GM12878 (cell line): ENCODE measurements at regions not wholly inside any gene's neighbourhood (a gene's known extent, or its start where the extent isn't known, plus 50 kb on each side); places are given as distances from the start of the nearest gene placed in this dataset.

Source experiments
- ATAC-seq: fragments of 200-7000 bp; cut with Tn5 transposase; 3 replicates; pipeline ENCODE4 v1.9.1; 2020; ENCODE audit warnings: mild to moderate bottlenecking, moderate library complexity
- BruUV-seq: library from RNA; stranded (reverse); fragments of 400-500 nt; replicated peaks from 2 replicates; lab custom pipeline; 2021; lab: Mats Ljungman, UMichigan
- CTCF ChIA-PET: fragments of 300-600 bp; sonication (Branson Sonifier 250); formaldehyde crosslinking; extraction: SDS; loops from one replicate; lab custom pipeline; 2021; ENCODE audit warnings: inconsistent platforms; lab: Yijun Ruan, JAX
- POLR2A ChIA-PET: fragments of 350-600 bp; formaldehyde crosslinking; extraction: SDS; loops from one replicate; lab custom pipeline; 2021; ENCODE audit warnings: inconsistent platforms; lab: Charles Lee
- RAD21 ChIA-PET: fragments of 300-600 bp; sonication (Branson Sonifier 250); formaldehyde crosslinking; loops from one replicate; lab custom pipeline; 2023; ENCODE audit warnings: antibody characterized with exemption; ENCODE audit not compliant: unreplicated experiment; lab: Charles Lee
- SMC1A ChIA-PET: fragments of 300-600 bp; sonication (Branson Sonifier 250); formaldehyde crosslinking; loops from one replicate; lab custom pipeline; 2023; ENCODE audit not compliant: unreplicated experiment, uncharacterized antibody; lab: Charles Lee
- DNase-seq: peaks from one replicate; pipeline ENCODE4 v3.0.0-alpha.2; 2011; ENCODE audit warnings: low read depth, low spot score
- FAIRE-seq: peaks from 3 replicates; lab custom pipeline; 2011; peaks lifted over from hg19 to GRCh38; lab: Jason Lieb, UNC
- H2AFZ ChIP-seq: 2 replicates; pipeline ENCODE4 v1.6.0; 2011; ENCODE audit warnings: low read depth, low read length, control low read depth; ENCODE audit not compliant: control insufficient read depth
- H3K27ac ChIP-seq: 2 replicates; pipeline ENCODE4 v1.5.1; 2011; ENCODE audit warnings: control low read depth; ENCODE audit not compliant: control insufficient read depth, insufficient read depth
- H3K27me3 ChIP-seq, 2 experiments: replicated peaks in 1 of 2; 2 replicates each; pipeline versions ENCODE4 v1.6.0 to v1.6.1; 2011; ENCODE audit warnings: low read length in 1 of 2; ENCODE audit not compliant: control insufficient read depth in 2 of 2, insufficient read depth in 2 of 2
- H3K36me3 ChIP-seq, 2 experiments: 2 replicates each; pipeline ENCODE4 v1.5.1; 2011; ENCODE audit warnings: low read length in 1 of 2; ENCODE audit not compliant: control insufficient read depth in 2 of 2, insufficient read depth in 2 of 2
- H3K4me1 ChIP-seq: 2 replicates; pipeline ENCODE4 v1.6.1; 2011; ENCODE audit warnings: mild to moderate bottlenecking, low read length, moderate library complexity, mixed read lengths; ENCODE audit not compliant: control insufficient read depth, insufficient read depth
- H3K4me2 ChIP-seq: 2 replicates; pipeline ENCODE4 v1.6.0; 2011; ENCODE audit warnings: control low read depth; ENCODE audit not compliant: control insufficient read depth, insufficient read depth
- H3K4me3 ChIP-seq: fragments of 200-600 bp; sonication (generic); 2 replicates; pipeline ENCODE4 v1.5.1; 2016
- H3K79me2 ChIP-seq: 2 replicates; pipeline ENCODE4 v1.6.0; 2011; ENCODE audit warnings: low read length; ENCODE audit not compliant: control insufficient read depth, insufficient read depth
- H3K9ac ChIP-seq: 2 replicates; pipeline ENCODE4 v1.8.0; 2011; ENCODE audit warnings: low read length, control low read depth, mixed read lengths; ENCODE audit not compliant: control insufficient read depth, insufficient read depth
- H3K9me3 ChIP-seq: replicated peaks from 3 replicates; pipeline ENCODE4 v1.5.1; 2011; ENCODE audit warnings: mild to moderate bottlenecking, low read length; ENCODE audit not compliant: control insufficient read depth, insufficient read depth
- H4K20me1 ChIP-seq: 2 replicates; pipeline ENCODE4 v1.6.0; 2011; ENCODE audit not compliant: control insufficient read depth, insufficient read depth
- BHLHE40 ChIP-seq, 2 experiments: fragments of 450-650 bp in 1 of 2; IDR thresholded peaks; 2 replicates each; pipeline ENCODE4 v1.6.1; 2011 to 2017; ENCODE audit warnings: low read depth in 2 of 2, borderline replicate concordance in 1 of 2, improper control_type of control experiment in 1 of 2, low read length in 1 of 2, mild to moderate bottlenecking in 1 of 2
- CHD2 ChIP-seq: IDR thresholded peaks from 2 replicates; pipeline ENCODE4 v1.6.1; 2011; ENCODE audit warnings: low read depth, low read length, improper control_type of control experiment, borderline replicate concordance
- FOXM1 ChIP-seq: IDR thresholded peaks from 2 replicates; pipeline ENCODE4 v1.6.1; 2012; ENCODE audit warnings: low read depth, mild to moderate bottlenecking, inconsistent platforms, low read length, moderate library complexity
- JUNB ChIP-seq: IDR thresholded peaks from 2 replicates; pipeline ENCODE4 v1.6.1; 2016; ENCODE audit warnings: antibody characterized with exemption, mild to moderate bottlenecking
- KLF5 ChIP-seq: fragments of 450-650 bp; IDR thresholded peaks from 2 replicates; pipeline ENCODE4 v1.6.1; 2014; ENCODE audit warnings: mild to moderate bottlenecking; ENCODE audit not compliant: partially characterized antibody
- LARP7 ChIP-seq: fragments of 450-650 bp; IDR thresholded peaks from 2 replicates; pipeline ENCODE4 v1.6.1; 2017; ENCODE audit warnings: mild to moderate bottlenecking
- NBN ChIP-seq: fragments of 450-650 bp; IDR thresholded peaks from 2 replicates; pipeline ENCODE4 v1.6.1; 2016
- RAD21 ChIP-seq: IDR thresholded peaks from 2 replicates; pipeline ENCODE4 v1.6.1; 2011; ENCODE audit warnings: mild to moderate bottlenecking, low read depth, low read length, moderate library complexity; ENCODE audit not compliant: insufficient read depth
- RCOR1 ChIP-seq: conservative IDR thresholded peaks from 2 replicates; pipeline ENCODE4 v1.6.1; 2012; ENCODE audit warnings: low read depth, low read length, improper control_type of control experiment
- RELB ChIP-seq: fragments of 450-650 bp; IDR thresholded peaks from 2 replicates; pipeline ENCODE4 v1.6.1; 2017; ENCODE audit warnings: low read depth, mild to moderate bottlenecking, moderate library complexity
- RUNX3 ChIP-seq: IDR thresholded peaks from 2 replicates; pipeline ENCODE4 v1.6.1; 2012; ENCODE audit warnings: low read length, inconsistent platforms
- SMAD5 ChIP-seq: IDR thresholded peaks from 2 replicates; pipeline ENCODE4 v1.6.1; 2016; ENCODE audit warnings: antibody characterized with exemption, low read depth
- SMC3 ChIP-seq: IDR thresholded peaks from 2 replicates; pipeline ENCODE4 v1.6.1; 2011; ENCODE audit warnings: low read length, improper control_type of control experiment, borderline replicate concordance
- SRF ChIP-seq, 2 experiments: IDR thresholded peaks; 2 replicates each; pipeline ENCODE4 v1.6.1; 2011; ENCODE audit warnings: low read depth in 2 of 2, low read length in 2 of 2, mild to moderate bottlenecking in 1 of 2, moderate library complexity in 1 of 2
- TCF12 ChIP-seq: IDR thresholded peaks from 2 replicates; pipeline ENCODE4 v1.6.1; 2011; ENCODE audit warnings: low read depth, mild to moderate bottlenecking, low read length
- TCF3 ChIP-seq: IDR thresholded peaks from 2 replicates; pipeline ENCODE4 v1.6.1; 2012; ENCODE audit warnings: low read depth, mild to moderate bottlenecking, low read length, borderline replicate concordance; ENCODE audit not compliant: insufficient read depth
- ZNF207 ChIP-seq: fragments of 450-650 bp; IDR thresholded peaks from 2 replicates; pipeline ENCODE4 v1.6.1; 2014; ENCODE audit warnings: antibody characterized with exemption, mild to moderate bottlenecking, borderline replicate concordance
- WGBS: methylation state at CpG from one replicate; pipeline ENCODE4 v1.1.6; 2016; ENCODE audit warnings: low lambda C conversion rate; ENCODE audit not compliant: insufficient replicate concordance, insufficient coverage; ENCODE audit errors: missing lambda C conversion rate; 5-methylcytosine and 5-hydroxymethylcytosine counted together
- in situ Hi-C: fragments of 300-500 bp; cut with MboI; formaldehyde crosslinking; loops from 9 replicates; pipeline ENCODE4 v1.14.3; 2018; ENCODE audit warnings: mixed read lengths
- intact Hi-C: fragments of 100-400 bp; cut with micrococcal nuclease; formaldehyde crosslinking; loops from one replicate; pipeline ENCODE4 v1.14.2; 2022; ENCODE audit not compliant: unreplicated experiment
- TF ChIP-seq, protein P1 (sequence below): fragments of 450-650 bp; formaldehyde crosslinking; IDR thresholded peaks from 2 replicates; pipeline ENCODE4 v1.4.0; 2020; ENCODE audit warnings: mild to moderate bottlenecking, moderate library complexity

- Histone ChIP-seq H3K36me3 (no peaks in the 10 kb centered on the region), H3K9me3 (no peaks in the 10 kb centered on the region), H3K9ac (no peak overlapping the region), H3K79me2 (no peaks in the 10 kb centered on the region), H3K4me2 (no peak overlapping the region), H2AFZ (no peak overlapping the region), H3K27me3 (peaks cover 1 to 3% of the 10 kb centered on the region in 2 experiments; a peak in 1 of 4 replicates), H3K4me3 (no peak overlapping the region), H3K4me1 (no peaks in the 10 kb centered on the region), H3K27ac (no peak overlapping the region), H4K20me1 (no peaks in the 10 kb centered on the region)
- ChIA-PET RAD21 (interaction anchor here (1.0 to 1.9 kb wide), 3 partner anchors 9 to 1419 kb away, joined by 4 to 6 read pairs (median 5); no protein-coding TSS in a partner anchor), POLR2A (no interaction called here), SMC1A (interaction anchor here (0.6 kb wide), 1 partner anchor 604 kb away, joined by 4 read pairs; no protein-coding TSS in a partner anchor), CTCF (interaction anchor here (0.8 to 2.6 kb wide), 9 partner anchors 15 to 1537 kb away, joined by 3 to 15 read pairs (median 3); no protein-coding TSS in a partner anchor)
- no TSS peak for BruUV-seq
- WGBS, result 28% methylated on average over 35 of the region's 35 CpGs
- peak; percentile 80 for FAIRE-seq
- no peak for DNase-seq
- intact Hi-C loops, result loop anchor here (1.0 to 10.0 kb wide), 4 partner anchors 542 to 1528 kb away; no protein-coding TSS in a partner anchor
- in situ Hi-C loops, result no loop called here
- peak; percentile 96 for ATAC-seq
- TF ChIP-seq TCF12 (peak; percentile 65), BHLHE40 (IDR thresholded peaks at IDR 0.05; ENCODE audit: borderline replicate concordance in 1 of 2, low read depth in 2 of 2, low read length in 1 of 2) (0 out of 4 replicates have a peak, but pooled peaks of 1 of the 2 experiments have one; percentile 4), KLF5 (no peak), NBN (no peak), RELB (no peak), ZNF207 (no peak), JUNB (no peak), SMAD5 (no peak), TCF3 (0 out of 2 replicates have a peak, but pooled peaks have one; percentile 35), RCOR1 (no peak), RAD21 (peak; percentile 97), SMC3 (peak; percentile 95), LARP7 (no peak), RUNX3 (peak; percentile 29), SRF (IDR thresholded peaks at IDR 0.05; ENCODE audit: low read depth in 2 of 2, low read length in 2 of 2) (no peak), CHD2 (no peak), FOXM1 (0 out of 2 replicates have a peak, but pooled peaks have one; percentile 19)
- TF ChIP-seq, protein P1, sequence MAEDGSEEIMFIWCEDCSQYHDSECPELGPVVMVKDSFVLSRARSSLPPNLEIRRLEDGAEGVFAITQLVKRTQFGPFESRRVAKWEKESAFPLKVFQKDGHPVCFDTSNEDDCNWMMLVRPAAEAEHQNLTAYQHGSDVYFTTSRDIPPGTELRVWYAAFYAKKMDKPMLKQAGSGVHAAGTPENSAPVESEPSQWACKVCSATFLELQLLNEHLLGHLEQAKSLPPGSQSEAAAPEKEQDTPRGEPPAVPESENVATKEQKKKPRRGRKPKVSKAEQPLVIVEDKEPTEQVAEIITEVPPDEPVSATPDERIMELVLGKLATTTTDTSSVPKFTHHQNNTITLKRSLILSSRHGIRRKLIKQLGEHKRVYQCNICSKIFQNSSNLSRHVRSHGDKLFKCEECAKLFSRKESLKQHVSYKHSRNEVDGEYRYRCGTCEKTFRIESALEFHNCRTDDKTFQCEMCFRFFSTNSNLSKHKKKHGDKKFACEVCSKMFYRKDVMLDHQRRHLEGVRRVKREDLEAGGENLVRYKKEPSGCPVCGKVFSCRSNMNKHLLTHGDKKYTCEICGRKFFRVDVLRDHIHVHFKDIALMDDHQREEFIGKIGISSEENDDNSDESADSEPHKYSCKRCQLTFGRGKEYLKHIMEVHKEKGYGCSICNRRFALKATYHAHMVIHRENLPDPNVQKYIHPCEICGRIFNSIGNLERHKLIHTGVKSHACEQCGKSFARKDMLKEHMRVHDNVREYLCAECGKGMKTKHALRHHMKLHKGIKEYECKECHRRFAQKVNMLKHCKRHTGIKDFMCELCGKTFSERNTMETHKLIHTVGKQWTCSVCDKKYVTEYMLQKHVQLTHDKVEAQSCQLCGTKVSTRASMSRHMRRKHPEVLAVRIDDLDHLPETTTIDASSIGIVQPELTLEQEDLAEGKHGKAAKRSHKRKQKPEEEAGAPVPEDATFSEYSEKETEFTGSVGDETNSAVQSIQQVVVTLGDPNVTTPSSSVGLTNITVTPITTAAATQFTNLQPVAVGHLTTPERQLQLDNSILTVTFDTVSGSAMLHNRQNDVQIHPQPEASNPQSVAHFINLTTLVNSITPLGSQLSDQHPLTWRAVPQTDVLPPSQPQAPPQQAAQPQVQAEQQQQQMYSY, result no peak
These were observed 66.7 kb upstream of the PITRM1 start for GRCh38 chr10:3239066-3239919.
